ENCODE measurements at regions not wholly inside any gene's neighbourhood (a gene's known extent, or its start where the extent isn't known, plus 50 kb on each side); places are given as distances from the start of the nearest gene placed in this dataset.

GRCh38 chrX:43317378-43317777 is 338.7 kb upstream of the MAOA start:
- no peaks in the 10 kb centered on the region for H3K36me3 ChIP-seq (replicated peaks; ENCODE audit: insufficient read depth, low read length)
- H3F3A ChIP-seq (ENCODE audit: insufficient read depth, low read length), result no peaks in the 10 kb centered on the region
- no peaks in the 10 kb centered on the region for H3K9me2 ChIP-seq (replicated peaks; ENCODE audit: insufficient read depth, low read length)
- no peaks in the 10 kb centered on the region for H4K20me1 ChIP-seq (ENCODE audit: insufficient read depth, low read length)
- H3K27ac ChIP-seq (ENCODE audit: low read length), result no peak overlapping the region
- H3K4me1 ChIP-seq (ENCODE audit: low read length), result no peaks in the 10 kb centered on the region
- H3K4me2 ChIP-seq (ENCODE audit: low read depth, low read length), result no peak overlapping the region
- no peak overlapping the region for H2AFZ ChIP-seq (ENCODE audit: low read length)
- no peak overlapping the region for H3K4me3 ChIP-seq (ENCODE audit: low read length)
- H3K79me2 ChIP-seq (ENCODE audit: low read length), result no peaks in the 10 kb centered on the region
- H3K27me3 ChIP-seq (replicated peaks; ENCODE audit: insufficient read depth, low read length), result no peaks in the 10 kb centered on the region
- DNase-seq, result no peak
- no peak for TF ChIP-seq EZH2phosphoT487 (IDR thresholded peaks at IDR 0.05; ENCODE audit: low read length)
- no peak for TF ChIP-seq EZH2 (optimal IDR thresholded peaks at IDR 0.05; ENCODE audit: low read depth, low read length)
- TF ChIP-seq CTCF (IDR thresholded peaks at IDR 0.05; ENCODE audit: low read length), result no peak
- no peak overlapping the region for H3K9ac ChIP-seq (ENCODE audit: low read length)
- H3K9me3 ChIP-seq (replicated peaks; ENCODE audit: insufficient read depth, low read length), result no peaks in the 10 kb centered on the region

- Histone ChIP-seq H3K4me2 (ENCODE audit: low read depth, low read length) (no peak overlapping the region), H4K20me1 (ENCODE audit: insufficient read depth, low read length) (no peaks in the 10 kb centered on the region), H3K27ac (ENCODE audit: low read length) (no peak overlapping the region), H3K79me2 (ENCODE audit: low read length) (no peaks in the 10 kb centered on the region), H3K9me3 (replicated peaks; ENCODE audit: insufficient read depth, low read length) (no peaks in the 10 kb centered on the region), H3K27me3 (replicated peaks; ENCODE audit: insufficient read depth, low read length) (no peaks in the 10 kb centered on the region), H3K9me2 (replicated peaks; ENCODE audit: insufficient read depth, low read length) (no peaks in the 10 kb centered on the region), H3K4me3 (ENCODE audit: low read length) (no peak overlapping the region), H3K9ac (ENCODE audit: low read length) (no peak overlapping the region), H3F3A (ENCODE audit: insufficient read depth, low read length) (no peaks in the 10 kb centered on the region), H2AFZ (ENCODE audit: low read length) (no peak overlapping the region), H3K36me3 (replicated peaks; ENCODE audit: insufficient read depth, low read length) (no peaks in the 10 kb centered on the region), H3K4me1 (ENCODE audit: low read length) (no peaks in the 10 kb centered on the region)
- DNase-seq, result no peak
- TF ChIP-seq CTCF (IDR thresholded peaks at IDR 0.05; ENCODE audit: low read length) (no peak), EZH2phosphoT487 (IDR thresholded peaks at IDR 0.05; ENCODE audit: low read length) (no peak), EZH2 (optimal IDR thresholded peaks at IDR 0.05; ENCODE audit: low read depth, low read length) (no peak)
Measured at GRCh38 chrX:43328358-43328946, 327.6 kb upstream of the MAOA start.

- no peaks in the 10 kb centered on the region for H3K79me2 ChIP-seq (ENCODE audit: low read length)
- H3K27ac ChIP-seq (ENCODE audit: low read length), result no peak overlapping the region
- H3K9me3 ChIP-seq (replicated peaks; ENCODE audit: insufficient read depth, low read length), result no peaks in the 10 kb centered on the region
- H3K27me3 ChIP-seq (replicated peaks; ENCODE audit: insufficient read depth, low read length), result no peaks in the 10 kb centered on the region
- H3K4me1 ChIP-seq (ENCODE audit: low read length), result no peaks in the 10 kb centered on the region
- DNase-seq, result peak; percentile 23
- H2AFZ ChIP-seq (ENCODE audit: low read length), result no peak overlapping the region
- TF ChIP-seq EZH2phosphoT487 (IDR thresholded peaks at IDR 0.05; ENCODE audit: low read length), result no peak
- peak; percentile 28 for TF ChIP-seq CTCF (IDR thresholded peaks at IDR 0.05; ENCODE audit: low read length)
- no peak for TF ChIP-seq EZH2 (optimal IDR thresholded peaks at IDR 0.05; ENCODE audit: low read depth, low read length)
- no peak overlapping the region for H3K4me2 ChIP-seq (ENCODE audit: low read depth, low read length)
- no peaks in the 10 kb centered on the region for H3K9me2 ChIP-seq (replicated peaks; ENCODE audit: insufficient read depth, low read length)
- no peak overlapping the region for H3K9ac ChIP-seq (ENCODE audit: low read length)
- H3F3A ChIP-seq (ENCODE audit: insufficient read depth, low read length), result no peaks in the 10 kb centered on the region
- H3K4me3 ChIP-seq (ENCODE audit: low read length), result no peak overlapping the region
- no peaks in the 10 kb centered on the region for H4K20me1 ChIP-seq (ENCODE audit: insufficient read depth, low read length)
- H3K36me3 ChIP-seq (replicated peaks; ENCODE audit: insufficient read depth, low read length), result no peaks in the 10 kb centered on the region
Measured at GRCh38 chrX:43333543-43333942, 322.6 kb upstream of the MAOA start.
